HG03521 (cell line): ENCODE measurements at regions not wholly inside any gene's neighbourhood (a gene's known extent, or its start where the extent isn't known, plus 50 kb on each side); places are given as distances from the start of the nearest gene placed in this dataset.
"Not testable (repeated sequence)": the region's sequence is repeated elsewhere in the genome, so short reads cannot be mapped to it uniquely, and the experiment has no call there.

Experiments
- ATAC-seq: cut with Tn5 transposase; IDR thresholded peaks from one replicate; pipeline ENCODE4 v1.9.1; 2021; ENCODE audit warnings: mild to moderate bottlenecking, moderate library complexity; ENCODE audit not compliant: unreplicated experiment

- no peak for ATAC-seq
Observed at GRCh38 chr1:233722212-233722979, 108.5 kb downstream of the KCNK1 start.

- ATAC-seq, result no peak
Observed at GRCh38 chr1:233723387-233723786, 109.5 kb downstream of the KCNK1 start.

GRCh38 chr1:233724131-233724631 is 110.3 kb downstream of the KCNK1 start:
- ATAC-seq, result not testable (repeated sequence)

GRCh38 chr1:233725423-233725822 is 111.5 kb downstream of the KCNK1 start:
- ATAC-seq, result no peak

GRCh38 chr1:233728721-233729120 is 114.8 kb downstream of the KCNK1 start:
- ATAC-seq, result no peak

- ATAC-seq, result no peak
Observed at GRCh38 chr1:233730380-233730779, 116.5 kb downstream of the KCNK1 start.

GRCh38 chr1:233730809-233731208 is 116.9 kb downstream of the KCNK1 start:
- ATAC-seq, result no peak

GRCh38 chr1:233732206-233732605 is 118.3 kb downstream of the KCNK1 start:
- no peak for ATAC-seq

- no peak for ATAC-seq
Observed at GRCh38 chr1:233734456-233734855, 120.5 kb downstream of the KCNK1 start.

- ATAC-seq, result no peak
Observed at GRCh38 chr1:233735331-233735730, 121.4 kb downstream of the KCNK1 start.

- ATAC-seq, result no peak
Observed at GRCh38 chr1:233735847-233736246, 121.9 kb downstream of the KCNK1 start.

- no peak for ATAC-seq
Observed at GRCh38 chr1:233737341-233737740, 123.4 kb downstream of the KCNK1 start.

- no peak for ATAC-seq
Observed at GRCh38 chr1:233738396-233738795, 124.5 kb downstream of the KCNK1 start.

GRCh38 chr1:233738850-233739249 is 124.9 kb downstream of the KCNK1 start:
- no peak for ATAC-seq

- ATAC-seq, result no peak
Observed at GRCh38 chr1:233744779-233745513, 131.0 kb downstream of the KCNK1 start.

GRCh38 chr1:233750139-233750538 is 136.2 kb downstream of the KCNK1 start:
- no peak for ATAC-seq

- ATAC-seq, result no peak
Observed at GRCh38 chr1:233759665-233760064, 144.8 kb upstream of the SLC35F3 start.

- ATAC-seq, result not testable (repeated sequence)
Observed at GRCh38 chr1:233764304-233764703, 140.2 kb upstream of the SLC35F3 start.

GRCh38 chr1:233777566-233777965 is 126.9 kb upstream of the SLC35F3 start:
- no peak for ATAC-seq

GRCh38 chr1:233780049-233780448 is 124.4 kb upstream of the SLC35F3 start:
- no peak for ATAC-seq

GRCh38 chr1:233782937-233783586 is 121.4 kb upstream of the SLC35F3 start:
- no peak for ATAC-seq

GRCh38 chr1:233787599-233787998 is 116.9 kb upstream of the SLC35F3 start:
- ATAC-seq, result no peak
